IMR-90 (cell line): ENCODE measurements at regions not wholly inside any gene's neighbourhood (a gene's known extent, or its start where the extent isn't known, plus 50 kb on each side); places are given as distances from the start of the nearest gene placed in this dataset.

ENCODE experiments used
- ATAC-seq: fragments of 200-7000 bp; cut with Tn5 transposase; 2 replicates; pipeline ENCODE4 v1.9.1; 2020; ENCODE audit warnings: low read depth, mild to moderate bottlenecking, moderate library complexity
- BruUV-seq: library from RNA; stranded (reverse); fragments of 400-500 nt; replicated peaks from 2 replicates; lab custom pipeline; 2021; lab: Mats Ljungman, UMichigan
- CTCF ChIA-PET: fragments of 300-600 bp; formaldehyde crosslinking; extraction: SDS; loops from one replicate; lab custom pipeline; 2021; ENCODE audit warnings: antibody characterized with exemption; lab: Yijun Ruan, JAX
- POLR2A ChIA-PET: fragments of 300-600 bp; sonication (Branson Sonifier 250); formaldehyde crosslinking; loops from one replicate; lab custom pipeline; 2022; ENCODE audit warnings: antibody characterized with exemption; ENCODE audit not compliant: unreplicated experiment; lab: Charles Lee
- DNase-seq: peaks from one replicate; pipeline ENCODE4 v3.0.0; 2013
- H2AFZ ChIP-seq: replicated peaks from 2 replicates; pipeline ENCODE3; 2013; ENCODE audit warnings: low read length, mild to moderate bottlenecking; ENCODE audit not compliant: poor library complexity
- H2AK5ac ChIP-seq: 2 replicates; pipeline ENCODE4 v1.6.1; 2013; ENCODE audit warnings: low read depth, low read length, inconsistent platforms
- H2AK9ac ChIP-seq: replicated peaks from 2 replicates; pipeline ENCODE3; 2013; ENCODE audit warnings: mild to moderate bottlenecking, low read depth, low read length, moderate library complexity; ENCODE audit not compliant: poor library complexity
- H2BK120ac ChIP-seq: 2 replicates; pipeline ENCODE4 v1.6.1; 2013; ENCODE audit warnings: low read depth, low read length, inconsistent platforms
- H2BK15ac ChIP-seq: 3 replicates; pipeline ENCODE4 v1.6.1; 2013; ENCODE audit warnings: low read depth, low read length, inconsistent platforms
- H2BK20ac ChIP-seq: 2 replicates; pipeline ENCODE4 v1.6.1; 2013; ENCODE audit warnings: low read depth, mild to moderate bottlenecking, inconsistent platforms, low read length, moderate library complexity
- H2BK5ac ChIP-seq: 2 replicates; pipeline ENCODE4 v1.6.1; 2013; ENCODE audit warnings: mild to moderate bottlenecking, low read depth, low read length, inconsistent platforms; ENCODE audit not compliant: poor library complexity, severe bottlenecking
- H3K14ac ChIP-seq: replicated peaks from 2 replicates; pipeline ENCODE4 v1.6.1; 2013; ENCODE audit warnings: low read depth, low read length, inconsistent platforms
- H3K18ac ChIP-seq: 2 replicates; pipeline ENCODE4 v1.6.1; 2013; ENCODE audit warnings: low read depth, low read length, control low read depth
- H3K23ac ChIP-seq: 2 replicates; pipeline ENCODE4 v1.6.1; 2013; ENCODE audit warnings: low read depth, low read length, inconsistent platforms
- H3K27ac ChIP-seq: 2 replicates; pipeline ENCODE4 v1.5.1; 2013; ENCODE audit warnings: mild to moderate bottlenecking, control low read depth, low read length; ENCODE audit not compliant: insufficient read depth
- H3K27me3 ChIP-seq: 2 replicates; pipeline ENCODE4 v1.6.1; 2013; ENCODE audit warnings: low read length; ENCODE audit not compliant: control insufficient read depth, insufficient read depth
- H3K36me3 ChIP-seq: 2 replicates; pipeline ENCODE4 v1.6.1; 2013; ENCODE audit warnings: low read length, mixed read lengths; ENCODE audit not compliant: control insufficient read depth, insufficient read depth
- H3K4ac ChIP-seq: 2 replicates; pipeline ENCODE4 v1.6.1; 2013; ENCODE audit warnings: low read depth, low read length, inconsistent platforms
- H3K4me1 ChIP-seq: 2 replicates; pipeline ENCODE4 v1.6.1; 2013; ENCODE audit warnings: low read length, mixed read lengths; ENCODE audit not compliant: control insufficient read depth, insufficient read depth
- H3K4me2 ChIP-seq: 2 replicates; pipeline ENCODE4 v1.6.1; 2013; ENCODE audit warnings: low read depth, mild to moderate bottlenecking, control low read depth, low read length, moderate library complexity
- H3K4me3 ChIP-seq: 2 replicates; pipeline ENCODE4 v1.5.1; 2013; ENCODE audit warnings: low read depth, mild to moderate bottlenecking, control low read depth, low read length, moderate library complexity; ENCODE audit not compliant: insufficient read depth
- H3K56ac ChIP-seq: 2 replicates; pipeline ENCODE4 v1.6.1; 2013; ENCODE audit warnings: low read length, inconsistent platforms; ENCODE audit not compliant: insufficient read depth; ENCODE audit errors: extremely low read depth
- H3K79me1 ChIP-seq, 2 experiments: 2 replicates each; pipeline ENCODE4 v1.6.1; 2013; ENCODE audit warnings: low read length in 2 of 2, inconsistent platforms in 1 of 2, low read depth in 1 of 2
- H3K9ac ChIP-seq: 2 replicates; pipeline ENCODE4 v1.6.1; 2013; ENCODE audit warnings: low read depth, low read length, control low read depth
- H3K9me1 ChIP-seq: 2 replicates; pipeline ENCODE4 v1.6.1; 2013; ENCODE audit warnings: low read length, inconsistent platforms; ENCODE audit not compliant: insufficient read depth
- H3K9me3 ChIP-seq: 2 replicates; pipeline ENCODE4 v1.6.1; 2013; ENCODE audit warnings: low read length; ENCODE audit not compliant: control insufficient read depth, insufficient read depth
- H4K20me1 ChIP-seq: 2 replicates; pipeline ENCODE4 v1.6.1; 2013; ENCODE audit warnings: low read length, inconsistent platforms; ENCODE audit not compliant: insufficient read depth
- H4K5ac ChIP-seq: 2 replicates; pipeline ENCODE4 v1.6.1; 2013; ENCODE audit warnings: mild to moderate bottlenecking, low read depth, low read length, control low read depth
- H4K8ac ChIP-seq, 2 experiments: 2 replicates each; pipeline ENCODE4 v1.6.1; 2013; ENCODE audit warnings: low read depth in 2 of 2, low read length in 2 of 2, control low read depth in 1 of 2, inconsistent platforms in 1 of 2
- H4K91ac ChIP-seq: 2 replicates; pipeline ENCODE4 v1.6.1; 2013; ENCODE audit warnings: low read depth, low read length, inconsistent platforms; ENCODE audit not compliant: insufficient read depth
- BHLHE40 ChIP-seq: fragments of 150-350 bp; IDR thresholded peaks from 2 replicates; pipeline ENCODE4 v1.6.1; 2016; ENCODE audit warnings: mild to moderate bottlenecking, low read depth, low read length
- CEBPB ChIP-seq: IDR thresholded peaks from 2 replicates; pipeline ENCODE4 v1.6.1; 2012; ENCODE audit warnings: low read depth, low read length, improper control_type of control experiment
- ELK1 ChIP-seq: fragments of 150-350 bp; IDR thresholded peaks from 2 replicates; pipeline ENCODE4 v1.6.1; 2016; ENCODE audit warnings: low read depth, mild to moderate bottlenecking, low read length, moderate library complexity, borderline replicate concordance
- FOS ChIP-seq: fragments of 150-350 bp; IDR thresholded peaks from 2 replicates; pipeline ENCODE4 v1.6.1; 2016; ENCODE audit warnings: low read depth, low read length
- MAFK ChIP-seq: IDR thresholded peaks from 2 replicates; pipeline ENCODE4 v1.6.1; 2012; ENCODE audit warnings: low read depth, low read length, improper control_type of control experiment
- MAZ ChIP-seq: IDR thresholded peaks from 2 replicates; pipeline ENCODE4 v1.6.1; 2012; ENCODE audit warnings: low read depth, mild to moderate bottlenecking, low read length, improper control_type of control experiment, moderate library complexity, borderline replicate concordance
- MXI1 ChIP-seq: IDR thresholded peaks from 2 replicates; pipeline ENCODE4 v1.6.1; 2012; ENCODE audit warnings: low read depth, mild to moderate bottlenecking, low read length, moderate library complexity, borderline replicate concordance
- NFE2L2 ChIP-seq: fragments of 150-350 bp; IDR thresholded peaks from 2 replicates; pipeline ENCODE4 v1.6.1; 2016; ENCODE audit warnings: low read depth, mild to moderate bottlenecking, low read length
- RAD21 ChIP-seq: IDR thresholded peaks from 2 replicates; pipeline ENCODE4 v1.6.1; 2012; ENCODE audit warnings: low read length, improper control_type of control experiment
- SMC3 ChIP-seq: fragments of 150-350 bp; IDR thresholded peaks from 2 replicates; pipeline ENCODE4 v1.6.1; 2016; ENCODE audit warnings: low read depth, mild to moderate bottlenecking, antibody characterized with exemption, low read length, moderate library complexity
- WGBS, 2 experiments: methylation state at CpG; one replicate each; pipeline versions ENCODE4 v1.1.5 to v1.1.7; 2013; ENCODE audit warnings: missing lambda C conversion rate in 2 of 2; ENCODE audit not compliant: insufficient read length in 1 of 2; ENCODE audit errors: extremely low coverage in 2 of 2; 5-methylcytosine and 5-hydroxymethylcytosine counted together
- dilution Hi-C: fragments of 300-500 bp; cut with HindIII; formaldehyde crosslinking; loops from one replicate; pipeline ENCODE4 v1.14.3; 2018; ENCODE audit warnings: low sequenced_read_pairs; ENCODE audit not compliant: unreplicated experiment
- in situ Hi-C: fragments of 300-500 bp; cut with MboI; formaldehyde crosslinking; loops from 3 replicates; pipeline ENCODE4 v1.14.3; 2019; ENCODE audit warnings: low sequenced_read_pairs, inconsistent platforms, mixed read lengths
- intact Hi-C: fragments of 100-400 bp; cut with micrococcal nuclease; formaldehyde crosslinking; loops from 2 replicates; pipeline ENCODE4 v1.10.0; 2022
- TF ChIP-seq, protein P1 (sequence below): conservative IDR thresholded peaks from 2 replicates; pipeline ENCODE4 v1.5.1; 2012; ENCODE audit warnings: mild to moderate bottlenecking, low read depth, low read length, improper control_type of control experiment
- TF ChIP-seq, protein P2 (sequence below): fragments of 150-350 bp; IDR thresholded peaks from 2 replicates; pipeline ENCODE4 v1.6.1; 2017; ENCODE audit warnings: mild to moderate bottlenecking, antibody characterized with exemption, low read length, low read depth

- no peaks in the 10 kb centered on the region for H3K9me3 ChIP-seq
- no peak overlapping the region for H2BK120ac ChIP-seq
- whole genome bisulfite sequencing, 2 experiments: 0% methylated on average over 1 of the region's 3 CpGs; no CpG with 5 or more reads in 1 of the 2 experiments
- no peaks in the 10 kb centered on the region for H3K27me3 ChIP-seq
- H3K9me1 ChIP-seq: no peaks in the 10 kb centered on the region
- H4K8ac ChIP-seq: no peak overlapping the region
- H2BK5ac ChIP-seq: no peak overlapping the region
- H4K5ac ChIP-seq: no peak overlapping the region
- H2BK20ac ChIP-seq: no peak overlapping the region
- no peak overlapping the region for H2AFZ ChIP-seq
- no peak overlapping the region for H2AK5ac ChIP-seq
- H2BK15ac ChIP-seq: no peak overlapping the region
- ATAC-seq (no peak), DNase-seq (no peak)
- no peak overlapping the region for H3K56ac ChIP-seq
- ChIA-PET CTCF (no interaction called here), POLR2A (no interaction called here)
- BruUV-seq: no TSS peak
- dilution Hi-C loops (no loop called here), in situ Hi-C loops (no loop called here), intact Hi-C loops (no loop called here)
- H4K91ac ChIP-seq: no peak overlapping the region
- no peak overlapping the region for H3K4me2 ChIP-seq
- TF ChIP-seq MXI1 (no peak), CEBPB (no peak), SMC3 (no peak), MAZ (no peak), RAD21 (no peak), FOS (no peak), MAFK (no peak), ELK1 (no peak), NFE2L2 (no peak), BHLHE40 (no peak)
- TF ChIP-seq, protein P1, sequence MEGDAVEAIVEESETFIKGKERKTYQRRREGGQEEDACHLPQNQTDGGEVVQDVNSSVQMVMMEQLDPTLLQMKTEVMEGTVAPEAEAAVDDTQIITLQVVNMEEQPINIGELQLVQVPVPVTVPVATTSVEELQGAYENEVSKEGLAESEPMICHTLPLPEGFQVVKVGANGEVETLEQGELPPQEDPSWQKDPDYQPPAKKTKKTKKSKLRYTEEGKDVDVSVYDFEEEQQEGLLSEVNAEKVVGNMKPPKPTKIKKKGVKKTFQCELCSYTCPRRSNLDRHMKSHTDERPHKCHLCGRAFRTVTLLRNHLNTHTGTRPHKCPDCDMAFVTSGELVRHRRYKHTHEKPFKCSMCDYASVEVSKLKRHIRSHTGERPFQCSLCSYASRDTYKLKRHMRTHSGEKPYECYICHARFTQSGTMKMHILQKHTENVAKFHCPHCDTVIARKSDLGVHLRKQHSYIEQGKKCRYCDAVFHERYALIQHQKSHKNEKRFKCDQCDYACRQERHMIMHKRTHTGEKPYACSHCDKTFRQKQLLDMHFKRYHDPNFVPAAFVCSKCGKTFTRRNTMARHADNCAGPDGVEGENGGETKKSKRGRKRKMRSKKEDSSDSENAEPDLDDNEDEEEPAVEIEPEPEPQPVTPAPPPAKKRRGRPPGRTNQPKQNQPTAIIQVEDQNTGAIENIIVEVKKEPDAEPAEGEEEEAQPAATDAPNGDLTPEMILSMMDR: no peak
- TF ChIP-seq, protein P2, sequence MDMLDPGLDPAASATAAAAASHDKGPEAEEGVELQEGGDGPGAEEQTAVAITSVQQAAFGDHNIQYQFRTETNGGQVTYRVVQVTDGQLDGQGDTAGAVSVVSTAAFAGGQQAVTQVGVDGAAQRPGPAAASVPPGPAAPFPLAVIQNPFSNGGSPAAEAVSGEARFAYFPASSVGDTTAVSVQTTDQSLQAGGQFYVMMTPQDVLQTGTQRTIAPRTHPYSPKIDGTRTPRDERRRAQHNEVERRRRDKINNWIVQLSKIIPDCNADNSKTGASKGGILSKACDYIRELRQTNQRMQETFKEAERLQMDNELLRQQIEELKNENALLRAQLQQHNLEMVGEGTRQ: no peak
- H4K20me1 ChIP-seq: no peaks in the 10 kb centered on the region
- no peak overlapping the region for H3K4ac ChIP-seq
- H3K27ac ChIP-seq: no peak overlapping the region
- no peak overlapping the region for H3K9ac ChIP-seq
- no peak overlapping the region for H3K14ac ChIP-seq
- no peak overlapping the region for H3K23ac ChIP-seq
- no peak overlapping the region for H3K4me3 ChIP-seq
- no peak overlapping the region for H2AK9ac ChIP-seq
- no peak overlapping the region for H3K18ac ChIP-seq
- H3K4me1 ChIP-seq: no peaks in the 10 kb centered on the region
- no peaks in the 10 kb centered on the region for H3K36me3 ChIP-seq
- no peaks in the 10 kb centered on the region for H3K79me1 ChIP-seq
These were observed 123.2 kb upstream of the TBC1D5 start for GRCh38 chr3:17865631-17866030.
